PC-3 (cell line): ENCODE measurements at regions not wholly inside any gene's neighbourhood (a gene's known extent, or its start where the extent isn't known, plus 50 kb on each side); places are given as distances from the start of the nearest gene placed in this dataset.

Source experiments
- ATAC-seq: fragments of 200-7000 bp; cut with Tn5 transposase; 2 replicates; pipeline ENCODE4 v1.9.1; 2020; ENCODE audit warnings: mild to moderate bottlenecking, moderate library complexity
- BruUV-seq: library from RNA; stranded (reverse); fragments of 400-500 nt; replicated peaks from 2 replicates; lab custom pipeline; 2021; lab: Mats Ljungman, UMichigan
- CTCF ChIA-PET: fragments of 300-600 bp; sonication (Branson Sonifier 250); formaldehyde crosslinking; loops from one replicate; lab custom pipeline; 2022; ENCODE audit warnings: antibody characterized with exemption; lab: Charles Lee
- POLR2A ChIA-PET: fragments of 300-600 bp; sonication (Branson Sonifier 250); formaldehyde crosslinking; loops from one replicate; lab custom pipeline; 2022; ENCODE audit warnings: antibody characterized with exemption; ENCODE audit not compliant: unreplicated experiment; lab: Charles Lee
- DNase-seq: peaks from one replicate; pipeline ENCODE4 v3.0.0-alpha.2; 2015
- H2AFZ ChIP-seq: fragments of 300-600 bp; sonication (generic); 2 replicates; pipeline ENCODE4 v1.6.0; 2016; ENCODE audit warnings: antibody characterized with exemption, low read length
- H3F3A ChIP-seq: fragments of 300-600 bp; sonication (generic); one replicate; pipeline ENCODE4 v1.6.0; 2017; ENCODE audit warnings: antibody characterized with exemption, low read length, control low read depth, mild to moderate bottlenecking; ENCODE audit not compliant: unreplicated experiment
- H3K27ac ChIP-seq: fragments of 300-600 bp; sonication (generic); 2 replicates; pipeline ENCODE4 v1.5.1; 2016; ENCODE audit warnings: mild to moderate bottlenecking, low read length
- H3K27me3 ChIP-seq: fragments of 300-600 bp; sonication (generic); 2 replicates; pipeline ENCODE4 v1.6.1; 2016; ENCODE audit warnings: low read length, mixed read lengths
- H3K36me3 ChIP-seq: fragments of 300-600 bp; sonication (generic); 2 replicates; pipeline ENCODE4 v1.6.1; 2016; ENCODE audit warnings: low read depth, mixed run types, low read length, mixed read lengths
- H3K4me1 ChIP-seq: fragments of 300-600 bp; sonication (generic); 2 replicates; pipeline ENCODE4 v1.5.1; 2016; ENCODE audit warnings: low read length; ENCODE audit not compliant: insufficient read depth
- H3K4me2 ChIP-seq: fragments of 300-600 bp; sonication (generic); 2 replicates; pipeline ENCODE4 v1.6.0; 2016; ENCODE audit warnings: low read length
- H3K4me3 ChIP-seq: fragments of 300-600 bp; sonication (generic); 2 replicates; pipeline ENCODE4 v1.5.1; 2016; ENCODE audit warnings: mild to moderate bottlenecking, low read length, mixed read lengths
- H3K79me2 ChIP-seq: fragments of 300-600 bp; sonication (generic); 2 replicates; pipeline ENCODE4 v1.6.1; 2017; ENCODE audit warnings: low read length, mixed read lengths
- H3K9ac ChIP-seq: fragments of 300-600 bp; sonication (generic); 2 replicates; pipeline ENCODE4 v1.6.0; 2016; ENCODE audit warnings: mild to moderate bottlenecking, low read length
- H3K9me2 ChIP-seq: fragments of 300-600 bp; sonication (generic); replicated peaks from 2 replicates; pipeline ENCODE4 v1.6.1; 2016; ENCODE audit warnings: mixed run types, low read length, mixed read lengths
- H3K9me3 ChIP-seq: fragments of 300-600 bp; sonication (generic); 2 replicates; pipeline ENCODE4 v1.6.1; 2016; ENCODE audit warnings: low read length, mixed read lengths
- H4K20me1 ChIP-seq: fragments of 300-600 bp; sonication (generic); 2 replicates; pipeline ENCODE4 v1.6.1; 2016; ENCODE audit warnings: low read length, mixed read lengths
- EZH2 ChIP-seq: fragments of 300-600 bp; sonication (generic); IDR thresholded peaks from one replicate; pipeline ENCODE4 v1.6.1; 2017; ENCODE audit warnings: antibody characterized with exemption, mild to moderate bottlenecking, low read length; ENCODE audit not compliant: unreplicated experiment
- EZH2phosphoT487 ChIP-seq: fragments of 300-600 bp; sonication (generic); IDR thresholded peaks from 2 replicates; pipeline ENCODE4 v1.6.1; 2018; ENCODE audit warnings: mild to moderate bottlenecking, antibody characterized with exemption, low read length, borderline replicate concordance
- intact Hi-C: fragments of 100-400 bp; cut with micrococcal nuclease; formaldehyde crosslinking; loops from 2 replicates; pipeline ENCODE4 v1.9.0; 2023
- TF ChIP-seq, protein P1 (sequence below): fragments of 300-600 bp; sonication (generic); conservative IDR thresholded peaks from 2 replicates; pipeline ENCODE4 v1.5.1; 2017; ENCODE audit warnings: antibody characterized with exemption, low read depth, mild to moderate bottlenecking, low read length

DNA sequence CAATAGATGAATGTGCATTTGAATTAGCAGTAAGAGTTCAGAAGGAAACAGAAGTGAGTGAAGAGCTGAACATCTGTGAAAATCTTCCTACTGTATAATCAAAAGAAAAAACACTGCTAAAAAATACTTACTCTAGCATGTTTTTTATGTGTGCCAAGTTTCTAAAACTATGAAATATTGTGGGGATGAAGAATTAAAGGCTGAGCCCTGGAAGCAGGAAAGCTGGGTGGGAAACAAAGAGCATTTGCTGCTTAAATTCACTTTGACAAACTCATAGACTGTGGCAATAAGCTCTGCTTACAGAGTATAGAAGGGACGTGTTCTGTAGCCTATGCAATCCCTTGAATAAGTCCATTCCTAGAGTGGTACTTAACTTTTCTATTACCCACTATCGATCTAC lies 261.7 kb downstream of the ANKRD50 start:
- H3K36me3 ChIP-seq: no peaks in the 10 kb centered on the region
- no peaks in the 10 kb centered on the region for H4K20me1 ChIP-seq
- ChIA-PET POLR2A (no interaction called here), CTCF (no interaction called here)
- no peaks in the 10 kb centered on the region for H3K27me3 ChIP-seq
- intact Hi-C loops: no loop called here
- no peak overlapping the region for H3K4me2 ChIP-seq
- no peak overlapping the region for H2AFZ ChIP-seq
- no TSS peak for BruUV-seq
- no peak for ATAC-seq
- no peak for DNase-seq
- no peaks in the 10 kb centered on the region for H3K4me1 ChIP-seq
- no peaks in the 10 kb centered on the region for H3K9me3 ChIP-seq
- TF ChIP-seq, protein P1, sequence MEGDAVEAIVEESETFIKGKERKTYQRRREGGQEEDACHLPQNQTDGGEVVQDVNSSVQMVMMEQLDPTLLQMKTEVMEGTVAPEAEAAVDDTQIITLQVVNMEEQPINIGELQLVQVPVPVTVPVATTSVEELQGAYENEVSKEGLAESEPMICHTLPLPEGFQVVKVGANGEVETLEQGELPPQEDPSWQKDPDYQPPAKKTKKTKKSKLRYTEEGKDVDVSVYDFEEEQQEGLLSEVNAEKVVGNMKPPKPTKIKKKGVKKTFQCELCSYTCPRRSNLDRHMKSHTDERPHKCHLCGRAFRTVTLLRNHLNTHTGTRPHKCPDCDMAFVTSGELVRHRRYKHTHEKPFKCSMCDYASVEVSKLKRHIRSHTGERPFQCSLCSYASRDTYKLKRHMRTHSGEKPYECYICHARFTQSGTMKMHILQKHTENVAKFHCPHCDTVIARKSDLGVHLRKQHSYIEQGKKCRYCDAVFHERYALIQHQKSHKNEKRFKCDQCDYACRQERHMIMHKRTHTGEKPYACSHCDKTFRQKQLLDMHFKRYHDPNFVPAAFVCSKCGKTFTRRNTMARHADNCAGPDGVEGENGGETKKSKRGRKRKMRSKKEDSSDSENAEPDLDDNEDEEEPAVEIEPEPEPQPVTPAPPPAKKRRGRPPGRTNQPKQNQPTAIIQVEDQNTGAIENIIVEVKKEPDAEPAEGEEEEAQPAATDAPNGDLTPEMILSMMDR: no peak
- no peak for TF ChIP-seq EZH2
- no peak for TF ChIP-seq EZH2phosphoT487
- no peak overlapping the region for H3K4me3 ChIP-seq
- no peaks in the 10 kb centered on the region for H3K9me2 ChIP-seq
- no peaks in the 10 kb centered on the region for H3F3A ChIP-seq
- H3K27ac ChIP-seq: no peak overlapping the region
- no peaks in the 10 kb centered on the region for H3K79me2 ChIP-seq
- H3K9ac ChIP-seq: no peak overlapping the region

DNA sequence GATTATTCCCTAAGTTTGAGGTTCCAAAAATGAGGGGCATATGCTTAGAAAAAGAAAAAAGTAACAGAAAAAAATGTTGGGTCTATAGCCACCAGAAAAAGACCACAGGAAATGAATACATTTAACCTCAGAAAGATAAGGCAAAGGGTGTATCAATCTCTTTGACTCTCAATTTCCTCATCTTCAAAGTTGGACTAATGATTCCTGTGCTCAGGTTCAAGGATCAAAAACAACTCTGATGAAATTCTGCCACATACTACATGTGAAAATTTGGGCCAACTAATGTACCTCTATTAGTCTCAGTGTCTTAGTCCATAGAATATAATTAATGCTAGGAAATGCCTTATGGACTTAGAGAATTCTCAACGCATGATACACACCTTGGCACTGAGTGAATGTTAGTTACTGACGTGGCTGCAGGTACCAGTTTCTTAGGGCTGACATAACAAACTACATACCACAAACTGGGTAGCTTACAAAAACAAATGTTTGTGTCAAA lies 257.7 kb downstream of the ANKRD50 start:
- Histone ChIP-seq H3K9me2 (no peaks in the 10 kb centered on the region), H2AFZ (no peak overlapping the region), H3K27me3 (no peaks in the 10 kb centered on the region), H3K9me3 (no peaks in the 10 kb centered on the region), H3K79me2 (no peaks in the 10 kb centered on the region), H4K20me1 (no peaks in the 10 kb centered on the region), H3K27ac (no peak overlapping the region), H3K4me1 (no peaks in the 10 kb centered on the region), H3K9ac (no peak overlapping the region), H3K36me3 (no peaks in the 10 kb centered on the region), H3F3A (no peaks in the 10 kb centered on the region), H3K4me2 (no peak overlapping the region), H3K4me3 (no peak overlapping the region)
- ATAC-seq (no peak), DNase-seq (no peak)
- BruUV-seq: no TSS peak
- intact Hi-C loops: no loop called here
- ChIA-PET POLR2A (no interaction called here), CTCF (no interaction called here)
- TF ChIP-seq EZH2phosphoT487 (no peak), EZH2 (no peak)
- TF ChIP-seq, protein P1: no peak

DNA sequence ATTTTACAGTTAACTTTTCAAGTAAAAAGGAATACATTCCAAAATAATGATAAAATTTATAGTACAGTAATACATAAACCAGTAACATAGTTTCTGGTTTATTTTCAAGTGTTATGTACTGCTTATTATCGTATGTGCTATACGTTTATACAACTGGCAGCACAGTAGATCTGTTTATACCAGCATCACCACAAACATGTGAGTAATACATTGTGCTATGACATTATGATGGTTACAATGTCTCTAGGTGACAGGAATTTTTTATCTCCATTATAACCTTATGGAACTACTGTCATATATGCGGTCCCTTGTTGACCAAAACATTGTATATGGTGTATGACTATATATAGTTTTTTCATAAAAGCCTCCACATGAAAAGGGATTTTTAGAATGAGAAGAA lies 256.9 kb downstream of the ANKRD50 start:
- H3K27me3 ChIP-seq: no peaks in the 10 kb centered on the region

More for the DNA sequence above, 256.9 kb downstream of the ANKRD50 start:
- H2AFZ ChIP-seq: no peak overlapping the region
- no peak overlapping the region for H3K9ac ChIP-seq
- DNase-seq (no peak), ATAC-seq (no peak)
- CTCF ChIA-PET: no interaction called here
- no peak overlapping the region for H3K27ac ChIP-seq
- H3K79me2 ChIP-seq: no peaks in the 10 kb centered on the region
- H3F3A ChIP-seq: no peaks in the 10 kb centered on the region
- no peak overlapping the region for H3K4me3 ChIP-seq
- no peak overlapping the region for H3K4me2 ChIP-seq
- no peaks in the 10 kb centered on the region for H3K9me2 ChIP-seq
- TF ChIP-seq EZH2phosphoT487: no peak
- no peak for TF ChIP-seq EZH2
- TF ChIP-seq, protein P1: no peak
- no peaks in the 10 kb centered on the region for H3K36me3 ChIP-seq
- POLR2A ChIA-PET: no interaction called here
- BruUV-seq: no TSS peak
- peaks cover 3% of the 10 kb centered on the region; the same call in 1 of the 2 replicates for H3K9me3 ChIP-seq
- H4K20me1 ChIP-seq: no peaks in the 10 kb centered on the region
- intact Hi-C loops: no loop called here
- H3K4me1 ChIP-seq: no peaks in the 10 kb centered on the region
